IMR-90 (cell line): ENCODE measurements at regions not wholly inside any gene's neighbourhood (a gene's known extent, or its start where the extent isn't known, plus 50 kb on each side); places are given as distances from the start of the nearest gene placed in this dataset.

Experiments
- ATAC-seq: fragments of 200-7000 bp; cut with Tn5 transposase; 2 replicates; pipeline ENCODE4 v1.9.1; 2020; ENCODE audit warnings: low read depth, mild to moderate bottlenecking, moderate library complexity
- BruUV-seq: library from RNA; stranded (reverse); fragments of 400-500 nt; replicated peaks from 2 replicates; lab custom pipeline; 2021; lab: Mats Ljungman, UMichigan
- CTCF ChIA-PET: fragments of 300-600 bp; formaldehyde crosslinking; extraction: SDS; loops from one replicate; lab custom pipeline; 2021; ENCODE audit warnings: antibody characterized with exemption; lab: Yijun Ruan, JAX
- POLR2A ChIA-PET: fragments of 300-600 bp; sonication (Branson Sonifier 250); formaldehyde crosslinking; loops from one replicate; lab custom pipeline; 2022; ENCODE audit warnings: antibody characterized with exemption; ENCODE audit not compliant: unreplicated experiment; lab: Charles Lee
- DNase-seq: peaks from one replicate; pipeline ENCODE4 v3.0.0; 2013
- H2AFZ ChIP-seq: replicated peaks from 2 replicates; pipeline ENCODE3; 2013; ENCODE audit warnings: low read length, mild to moderate bottlenecking; ENCODE audit not compliant: poor library complexity
- H2AK5ac ChIP-seq: 2 replicates; pipeline ENCODE4 v1.6.1; 2013; ENCODE audit warnings: low read depth, low read length, inconsistent platforms
- H2AK9ac ChIP-seq: replicated peaks from 2 replicates; pipeline ENCODE3; 2013; ENCODE audit warnings: mild to moderate bottlenecking, low read depth, low read length, moderate library complexity; ENCODE audit not compliant: poor library complexity
- H2BK120ac ChIP-seq: 2 replicates; pipeline ENCODE4 v1.6.1; 2013; ENCODE audit warnings: low read depth, low read length, inconsistent platforms
- H2BK15ac ChIP-seq: 3 replicates; pipeline ENCODE4 v1.6.1; 2013; ENCODE audit warnings: low read depth, low read length, inconsistent platforms
- H2BK20ac ChIP-seq: 2 replicates; pipeline ENCODE4 v1.6.1; 2013; ENCODE audit warnings: low read depth, mild to moderate bottlenecking, inconsistent platforms, low read length, moderate library complexity
- H2BK5ac ChIP-seq: 2 replicates; pipeline ENCODE4 v1.6.1; 2013; ENCODE audit warnings: mild to moderate bottlenecking, low read depth, low read length, inconsistent platforms; ENCODE audit not compliant: poor library complexity, severe bottlenecking
- H3K14ac ChIP-seq: replicated peaks from 2 replicates; pipeline ENCODE4 v1.6.1; 2013; ENCODE audit warnings: low read depth, low read length, inconsistent platforms
- H3K18ac ChIP-seq: 2 replicates; pipeline ENCODE4 v1.6.1; 2013; ENCODE audit warnings: low read depth, low read length, control low read depth
- H3K23ac ChIP-seq: 2 replicates; pipeline ENCODE4 v1.6.1; 2013; ENCODE audit warnings: low read depth, low read length, inconsistent platforms
- H3K27ac ChIP-seq: 2 replicates; pipeline ENCODE4 v1.5.1; 2013; ENCODE audit warnings: mild to moderate bottlenecking, control low read depth, low read length; ENCODE audit not compliant: insufficient read depth
- H3K27me3 ChIP-seq: 2 replicates; pipeline ENCODE4 v1.6.1; 2013; ENCODE audit warnings: low read length; ENCODE audit not compliant: control insufficient read depth, insufficient read depth
- H3K36me3 ChIP-seq: 2 replicates; pipeline ENCODE4 v1.6.1; 2013; ENCODE audit warnings: low read length, mixed read lengths; ENCODE audit not compliant: control insufficient read depth, insufficient read depth
- H3K4ac ChIP-seq: 2 replicates; pipeline ENCODE4 v1.6.1; 2013; ENCODE audit warnings: low read depth, low read length, inconsistent platforms
- H3K4me1 ChIP-seq: 2 replicates; pipeline ENCODE4 v1.6.1; 2013; ENCODE audit warnings: low read length, mixed read lengths; ENCODE audit not compliant: control insufficient read depth, insufficient read depth
- H3K4me2 ChIP-seq: 2 replicates; pipeline ENCODE4 v1.6.1; 2013; ENCODE audit warnings: low read depth, mild to moderate bottlenecking, control low read depth, low read length, moderate library complexity
- H3K4me3 ChIP-seq: 2 replicates; pipeline ENCODE4 v1.5.1; 2013; ENCODE audit warnings: low read depth, mild to moderate bottlenecking, control low read depth, low read length, moderate library complexity; ENCODE audit not compliant: insufficient read depth
- H3K56ac ChIP-seq: 2 replicates; pipeline ENCODE4 v1.6.1; 2013; ENCODE audit warnings: low read length, inconsistent platforms; ENCODE audit not compliant: insufficient read depth; ENCODE audit errors: extremely low read depth
- H3K79me1 ChIP-seq, 2 experiments: 2 replicates each; pipeline ENCODE4 v1.6.1; 2013; ENCODE audit warnings: low read length in 2 of 2, inconsistent platforms in 1 of 2, low read depth in 1 of 2
- H3K9ac ChIP-seq: 2 replicates; pipeline ENCODE4 v1.6.1; 2013; ENCODE audit warnings: low read depth, low read length, control low read depth
- H3K9me1 ChIP-seq: 2 replicates; pipeline ENCODE4 v1.6.1; 2013; ENCODE audit warnings: low read length, inconsistent platforms; ENCODE audit not compliant: insufficient read depth
- H3K9me3 ChIP-seq: 2 replicates; pipeline ENCODE4 v1.6.1; 2013; ENCODE audit warnings: low read length; ENCODE audit not compliant: control insufficient read depth, insufficient read depth
- H4K20me1 ChIP-seq: 2 replicates; pipeline ENCODE4 v1.6.1; 2013; ENCODE audit warnings: low read length, inconsistent platforms; ENCODE audit not compliant: insufficient read depth
- H4K5ac ChIP-seq: 2 replicates; pipeline ENCODE4 v1.6.1; 2013; ENCODE audit warnings: mild to moderate bottlenecking, low read depth, low read length, control low read depth
- H4K8ac ChIP-seq, 2 experiments: 2 replicates each; pipeline ENCODE4 v1.6.1; 2013; ENCODE audit warnings: low read depth in 2 of 2, low read length in 2 of 2, control low read depth in 1 of 2, inconsistent platforms in 1 of 2
- H4K91ac ChIP-seq: 2 replicates; pipeline ENCODE4 v1.6.1; 2013; ENCODE audit warnings: low read depth, low read length, inconsistent platforms; ENCODE audit not compliant: insufficient read depth
- BHLHE40 ChIP-seq: fragments of 150-350 bp; IDR thresholded peaks from 2 replicates; pipeline ENCODE4 v1.6.1; 2016; ENCODE audit warnings: mild to moderate bottlenecking, low read depth, low read length
- CEBPB ChIP-seq: IDR thresholded peaks from 2 replicates; pipeline ENCODE4 v1.6.1; 2012; ENCODE audit warnings: low read depth, low read length, improper control_type of control experiment
- CHD1 ChIP-seq: IDR thresholded peaks from 2 replicates; pipeline ENCODE4 v1.6.1; 2012; ENCODE audit warnings: low read depth, low read length, improper control_type of control experiment
- ELK1 ChIP-seq: fragments of 150-350 bp; IDR thresholded peaks from 2 replicates; pipeline ENCODE4 v1.6.1; 2016; ENCODE audit warnings: low read depth, mild to moderate bottlenecking, low read length, moderate library complexity, borderline replicate concordance
- FOS ChIP-seq: fragments of 150-350 bp; IDR thresholded peaks from 2 replicates; pipeline ENCODE4 v1.6.1; 2016; ENCODE audit warnings: low read depth, low read length
- MAFK ChIP-seq: IDR thresholded peaks from 2 replicates; pipeline ENCODE4 v1.6.1; 2012; ENCODE audit warnings: low read depth, low read length, improper control_type of control experiment
- MAZ ChIP-seq: IDR thresholded peaks from 2 replicates; pipeline ENCODE4 v1.6.1; 2012; ENCODE audit warnings: low read depth, mild to moderate bottlenecking, low read length, improper control_type of control experiment, moderate library complexity, borderline replicate concordance
- MXI1 ChIP-seq: IDR thresholded peaks from 2 replicates; pipeline ENCODE4 v1.6.1; 2012; ENCODE audit warnings: low read depth, mild to moderate bottlenecking, low read length, moderate library complexity, borderline replicate concordance
- NFE2L2 ChIP-seq: fragments of 150-350 bp; IDR thresholded peaks from 2 replicates; pipeline ENCODE4 v1.6.1; 2016; ENCODE audit warnings: low read depth, mild to moderate bottlenecking, low read length
- POLR2A ChIP-seq: IDR thresholded peaks from 2 replicates; pipeline ENCODE4 v1.6.1; 2012; ENCODE audit warnings: mild to moderate bottlenecking, low read depth, low read length
- RAD21 ChIP-seq: IDR thresholded peaks from 2 replicates; pipeline ENCODE4 v1.6.1; 2012; ENCODE audit warnings: low read length, improper control_type of control experiment
- RCOR1 ChIP-seq: IDR thresholded peaks from 2 replicates; pipeline ENCODE4 v1.6.1; 2012; ENCODE audit warnings: mild to moderate bottlenecking, low read length, improper control_type of control experiment; ENCODE audit not compliant: insufficient replicate concordance
- RFX5 ChIP-seq: IDR thresholded peaks from 2 replicates; pipeline ENCODE4 v1.8.0; 2012; ENCODE audit warnings: low read depth, mild to moderate bottlenecking, low read length, moderate library complexity
- SMC3 ChIP-seq: fragments of 150-350 bp; IDR thresholded peaks from 2 replicates; pipeline ENCODE4 v1.6.1; 2016; ENCODE audit warnings: low read depth, mild to moderate bottlenecking, antibody characterized with exemption, low read length, moderate library complexity
- USF2 ChIP-seq: fragments of 150-350 bp; IDR thresholded peaks from 2 replicates; pipeline ENCODE4 v1.6.1; 2017; ENCODE audit warnings: mild to moderate bottlenecking, antibody characterized with exemption, low read length, low read depth
- WGBS, 2 experiments: methylation state at CpG; one replicate each; pipeline versions ENCODE4 v1.1.5 to v1.1.7; 2013; ENCODE audit warnings: missing lambda C conversion rate in 2 of 2; ENCODE audit not compliant: insufficient read length in 1 of 2; ENCODE audit errors: extremely low coverage in 2 of 2; 5-methylcytosine and 5-hydroxymethylcytosine counted together
- dilution Hi-C: fragments of 300-500 bp; cut with HindIII; formaldehyde crosslinking; loops from one replicate; pipeline ENCODE4 v1.14.3; 2018; ENCODE audit warnings: low sequenced_read_pairs; ENCODE audit not compliant: unreplicated experiment
- in situ Hi-C: fragments of 300-500 bp; cut with MboI; formaldehyde crosslinking; loops from 3 replicates; pipeline ENCODE4 v1.14.3; 2019; ENCODE audit warnings: low sequenced_read_pairs, inconsistent platforms, mixed read lengths
- intact Hi-C: fragments of 100-400 bp; cut with micrococcal nuclease; formaldehyde crosslinking; loops from 2 replicates; pipeline ENCODE4 v1.10.0; 2022
- TF ChIP-seq, protein P1 (sequence below): conservative IDR thresholded peaks from 2 replicates; pipeline ENCODE4 v1.5.1; 2012; ENCODE audit warnings: mild to moderate bottlenecking, low read depth, low read length, improper control_type of control experiment

- Histone ChIP-seq H3K23ac (no peak overlapping the region), H3K4me3 (no peak overlapping the region), H3K4me2 (no peak overlapping the region), H2BK15ac (no peak overlapping the region), H3K4ac (no peak overlapping the region), H4K8ac (no peak overlapping the region), H2BK120ac (no peak overlapping the region), H3K36me3 (no peaks in the 10 kb centered on the region), H3K79me1 (no peaks in the 10 kb centered on the region), H2AK5ac (no peak overlapping the region), H2BK20ac (no peak overlapping the region), H3K27me3 (no peaks in the 10 kb centered on the region; the same call in 1 of the 2 replicates), H2AFZ (no peak overlapping the region), H2AK9ac (no peak overlapping the region), H3K56ac (no peak overlapping the region), H3K9me1 (no peaks in the 10 kb centered on the region), H3K18ac (no peak overlapping the region), H3K9ac (no peak overlapping the region), H4K91ac (no peak overlapping the region), H4K5ac (no peak overlapping the region), H3K27ac (no peak overlapping the region), H4K20me1 (no peaks in the 10 kb centered on the region), H2BK5ac (no peak overlapping the region), H3K9me3 (no peaks in the 10 kb centered on the region), H3K4me1 (peaks cover 3% of the 10 kb centered on the region), H3K14ac (no peak overlapping the region)
- POLR2A ChIA-PET, result no interaction called here
- intact Hi-C loops (loop anchor here (10.0 kb wide), 1 partner anchor 788 kb away; no protein-coding TSS in a partner anchor), dilution Hi-C loops (no loop called here), in situ Hi-C loops (no loop called here)
- ATAC-seq (no peak), DNase-seq (no peak)
- CTCF ChIA-PET, result no interaction called here
- WGBS, 2 experiments, result no CpG with 5 or more reads among the region's 8 CpGs
- no peak for TF ChIP-seq BHLHE40
- no peak for TF ChIP-seq ELK1
- no peak for TF ChIP-seq POLR2A
- TF ChIP-seq MAZ, result no peak
- TF ChIP-seq FOS, result no peak
- TF ChIP-seq NFE2L2, result no peak
- TF ChIP-seq SMC3, result no peak
- no peak for TF ChIP-seq MXI1
- no peak for TF ChIP-seq RCOR1
- no peak for TF ChIP-seq CEBPB
- TF ChIP-seq RFX5, result no peak
- TF ChIP-seq, protein P1, sequence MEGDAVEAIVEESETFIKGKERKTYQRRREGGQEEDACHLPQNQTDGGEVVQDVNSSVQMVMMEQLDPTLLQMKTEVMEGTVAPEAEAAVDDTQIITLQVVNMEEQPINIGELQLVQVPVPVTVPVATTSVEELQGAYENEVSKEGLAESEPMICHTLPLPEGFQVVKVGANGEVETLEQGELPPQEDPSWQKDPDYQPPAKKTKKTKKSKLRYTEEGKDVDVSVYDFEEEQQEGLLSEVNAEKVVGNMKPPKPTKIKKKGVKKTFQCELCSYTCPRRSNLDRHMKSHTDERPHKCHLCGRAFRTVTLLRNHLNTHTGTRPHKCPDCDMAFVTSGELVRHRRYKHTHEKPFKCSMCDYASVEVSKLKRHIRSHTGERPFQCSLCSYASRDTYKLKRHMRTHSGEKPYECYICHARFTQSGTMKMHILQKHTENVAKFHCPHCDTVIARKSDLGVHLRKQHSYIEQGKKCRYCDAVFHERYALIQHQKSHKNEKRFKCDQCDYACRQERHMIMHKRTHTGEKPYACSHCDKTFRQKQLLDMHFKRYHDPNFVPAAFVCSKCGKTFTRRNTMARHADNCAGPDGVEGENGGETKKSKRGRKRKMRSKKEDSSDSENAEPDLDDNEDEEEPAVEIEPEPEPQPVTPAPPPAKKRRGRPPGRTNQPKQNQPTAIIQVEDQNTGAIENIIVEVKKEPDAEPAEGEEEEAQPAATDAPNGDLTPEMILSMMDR, result no peak
- TF ChIP-seq MAFK, result no peak
- no peak for TF ChIP-seq CHD1
- no peak for TF ChIP-seq RAD21
- no peak for TF ChIP-seq USF2
- no TSS peak for BruUV-seq
These were observed 287.7 kb upstream of the NR2F2 start for GRCh38 chr15:96042734-96043224.
